ENCODE measurements at regions not wholly inside any gene's neighbourhood (a gene's known extent, or its start where the extent isn't known, plus 50 kb on each side); places are given as distances from the start of the nearest gene placed in this dataset.
"Not testable (repeated sequence)": the region's sequence is repeated elsewhere in the genome, so short reads cannot be mapped to it uniquely, and the experiment has no call there.

- no peak overlapping the region for H3K4me3 ChIP-seq (ENCODE audit: insufficient read depth, low read depth, low read length)
- H3K27me3 ChIP-seq (ENCODE audit: control insufficient read depth, insufficient read depth, low read length, poor library complexity, severe bottlenecking), result no peaks in the 10 kb centered on the region
- peaks cover 12% of the 10 kb centered on the region for H3K4me1 ChIP-seq (ENCODE audit: control insufficient read depth, insufficient read depth, low read length)
- no peaks in the 10 kb centered on the region for H3K9me3 ChIP-seq (ENCODE audit: control insufficient read depth, low read length)
- no peaks in the 10 kb centered on the region for H3K36me3 ChIP-seq (ENCODE audit: control insufficient read depth, insufficient read depth, low read length)
- 58 to 62% methylated on average over 23 of the region's 23 CpGs for WGBS, 2 experiments
- no peak overlapping the region for H3K27ac ChIP-seq (ENCODE audit: insufficient read depth, low read depth, low read length, poor library complexity, severe bottlenecking)
Measured at GRCh38 chr2:239735131-239735828, 289.9 kb downstream of the NDUFA10 start.

DNA sequence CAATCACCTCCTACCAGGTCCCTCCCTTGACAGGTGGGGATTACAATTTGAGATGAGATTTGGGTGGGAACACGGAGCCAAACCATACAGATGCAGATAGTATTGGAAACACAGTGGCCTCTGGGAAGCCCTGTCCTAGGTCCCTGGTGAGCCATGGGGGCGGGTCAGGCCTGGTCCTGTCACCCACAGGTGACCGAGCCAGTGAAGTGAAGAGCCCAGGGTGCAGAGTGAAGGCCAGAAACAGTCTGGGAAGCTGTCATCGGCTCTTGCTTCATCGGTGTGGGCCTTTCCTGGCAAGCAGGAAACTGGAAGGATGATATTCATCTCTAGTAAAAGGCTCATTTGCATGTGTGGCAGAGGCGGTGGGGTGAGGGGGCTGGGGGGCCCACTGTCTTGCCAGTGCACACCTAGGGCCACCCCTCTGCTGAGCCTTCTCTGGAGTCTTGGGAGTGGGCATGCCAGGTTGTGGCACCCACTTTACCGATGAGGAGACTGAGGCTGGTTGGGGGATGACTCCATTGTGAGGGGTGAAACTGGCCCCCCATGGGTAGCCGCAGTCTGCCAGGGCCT lies 290.6 kb downstream of the NDUFA10 start:
- H3K27me3 ChIP-seq (ENCODE audit: control insufficient read depth, insufficient read depth, low read length, poor library complexity, severe bottlenecking), result no peaks in the 10 kb centered on the region
- H3K4me1 ChIP-seq (ENCODE audit: control insufficient read depth, insufficient read depth, low read length), result peaks cover 12% of the 10 kb centered on the region
- H3K36me3 ChIP-seq (ENCODE audit: control insufficient read depth, insufficient read depth, low read length), result no peaks in the 10 kb centered on the region
- H3K4me3 ChIP-seq (ENCODE audit: insufficient read depth, low read depth, low read length), result no peak overlapping the region
- H3K27ac ChIP-seq (ENCODE audit: insufficient read depth, low read depth, low read length, poor library complexity, severe bottlenecking), result no peak overlapping the region
- 87 to 89% methylated on average over 8 of the region's 8 CpGs for WGBS, 2 experiments
- no peaks in the 10 kb centered on the region for H3K9me3 ChIP-seq (ENCODE audit: control insufficient read depth, low read length)

- Histone ChIP-seq H3K4me1 (ENCODE audit: control insufficient read depth, insufficient read depth, low read length) (peaks cover 12% of the 10 kb centered on the region), H3K27me3 (ENCODE audit: control insufficient read depth, insufficient read depth, low read length, poor library complexity, severe bottlenecking) (no peaks in the 10 kb centered on the region), H3K4me3 (ENCODE audit: insufficient read depth, low read depth, low read length) (no peak overlapping the region), H3K36me3 (ENCODE audit: control insufficient read depth, insufficient read depth, low read length) (no peaks in the 10 kb centered on the region), H3K9me3 (ENCODE audit: control insufficient read depth, low read length) (no peaks in the 10 kb centered on the region), H3K27ac (ENCODE audit: insufficient read depth, low read depth, low read length, poor library complexity, severe bottlenecking) (no peak overlapping the region)
- 90 to 93% methylated on average over 6 of the region's 6 CpGs for WGBS, 2 experiments
Measured at GRCh38 chr2:239732666-239733010, 292.5 kb downstream of the NDUFA10 start.

GRCh38 chr2:239731998-239732665 lies 293.0 kb downstream of the NDUFA10 start:
- Histone ChIP-seq H3K4me1 (ENCODE audit: control insufficient read depth, insufficient read depth, low read length) (peaks cover 12% of the 10 kb centered on the region), H3K9me3 (ENCODE audit: control insufficient read depth, low read length) (no peaks in the 10 kb centered on the region), H3K36me3 (ENCODE audit: control insufficient read depth, insufficient read depth, low read length) (no peaks in the 10 kb centered on the region), H3K27me3 (ENCODE audit: control insufficient read depth, insufficient read depth, low read length, poor library complexity, severe bottlenecking) (no peaks in the 10 kb centered on the region), H3K27ac (ENCODE audit: insufficient read depth, low read depth, low read length, poor library complexity, severe bottlenecking) (no peak overlapping the region), H3K4me3 (ENCODE audit: insufficient read depth, low read depth, low read length) (no peak overlapping the region)
- 94 to 95% methylated on average over 6 of the region's 6 CpGs for WGBS, 2 experiments

- WGBS, 2 experiments, result 89 to 91% methylated on average over 10 of the region's 10 CpGs
- Histone ChIP-seq H3K27me3 (ENCODE audit: control insufficient read depth, insufficient read depth, low read length, poor library complexity, severe bottlenecking) (no peaks in the 10 kb centered on the region), H3K9me3 (ENCODE audit: control insufficient read depth, low read length) (no peaks in the 10 kb centered on the region), H3K36me3 (ENCODE audit: control insufficient read depth, insufficient read depth, low read length) (no peaks in the 10 kb centered on the region), H3K4me1 (ENCODE audit: control insufficient read depth, insufficient read depth, low read length) (peaks cover 12% of the 10 kb centered on the region), H3K27ac (ENCODE audit: insufficient read depth, low read depth, low read length, poor library complexity, severe bottlenecking) (no peak overlapping the region), H3K4me3 (ENCODE audit: insufficient read depth, low read depth, low read length) (no peak overlapping the region)
Measured at GRCh38 chr2:239731422-239731821, 293.7 kb downstream of the NDUFA10 start.

- Histone ChIP-seq H3K4me3 (ENCODE audit: insufficient read depth, low read depth, low read length) (no peak overlapping the region), H3K36me3 (ENCODE audit: control insufficient read depth, insufficient read depth, low read length) (no peaks in the 10 kb centered on the region), H3K27ac (ENCODE audit: insufficient read depth, low read depth, low read length, poor library complexity, severe bottlenecking) (no peak overlapping the region), H3K4me1 (ENCODE audit: control insufficient read depth, insufficient read depth, low read length) (peaks cover 12% of the 10 kb centered on the region), H3K9me3 (ENCODE audit: control insufficient read depth, low read length) (no peaks in the 10 kb centered on the region), H3K27me3 (ENCODE audit: control insufficient read depth, insufficient read depth, low read length, poor library complexity, severe bottlenecking) (no peaks in the 10 kb centered on the region)
- WGBS, 2 experiments, result 92 to 94% methylated on average over 8 of the region's 8 CpGs
Measured at GRCh38 chr2:239730897-239731296, 294.2 kb downstream of the NDUFA10 start.

- H3K36me3 ChIP-seq (ENCODE audit: control insufficient read depth, insufficient read depth, low read length); H3K27ac ChIP-seq (ENCODE audit: insufficient read depth, low read depth, low read length, poor library complexity, severe bottlenecking); H3K4me3 ChIP-seq (ENCODE audit: insufficient read depth, low read depth, low read length); H3K9me3 ChIP-seq (ENCODE audit: control insufficient read depth, low read length); H3K27me3 ChIP-seq (ENCODE audit: control insufficient read depth, insufficient read depth, low read length, poor library complexity, severe bottlenecking); H3K4me1 ChIP-seq (ENCODE audit: control insufficient read depth, insufficient read depth, low read length): not testable (repeated sequence)
- WGBS, 2 experiments, result 91 to 93% methylated on average over 8 of the region's 8 CpGs
Measured at GRCh38 chr2:239730567-239730882, 294.6 kb downstream of the NDUFA10 start.

- H3K27me3 ChIP-seq (ENCODE audit: control insufficient read depth, insufficient read depth, low read length, poor library complexity, severe bottlenecking), result no peaks in the 10 kb centered on the region
- 91% methylated on average over 22 of the region's 22 CpGs for WGBS, 2 experiments
- H3K4me3 ChIP-seq (ENCODE audit: insufficient read depth, low read depth, low read length), result no peak overlapping the region
- no peaks in the 10 kb centered on the region for H3K9me3 ChIP-seq (ENCODE audit: control insufficient read depth, low read length)
- H3K4me1 ChIP-seq (ENCODE audit: control insufficient read depth, insufficient read depth, low read length), result peaks cover 3% of the 10 kb centered on the region
- no peaks in the 10 kb centered on the region for H3K36me3 ChIP-seq (ENCODE audit: control insufficient read depth, insufficient read depth, low read length)
- H3K27ac ChIP-seq (ENCODE audit: insufficient read depth, low read depth, low read length, poor library complexity, severe bottlenecking), result no peak overlapping the region
Measured at GRCh38 chr2:239729681-239730566, 295.2 kb downstream of the NDUFA10 start.

DNA sequence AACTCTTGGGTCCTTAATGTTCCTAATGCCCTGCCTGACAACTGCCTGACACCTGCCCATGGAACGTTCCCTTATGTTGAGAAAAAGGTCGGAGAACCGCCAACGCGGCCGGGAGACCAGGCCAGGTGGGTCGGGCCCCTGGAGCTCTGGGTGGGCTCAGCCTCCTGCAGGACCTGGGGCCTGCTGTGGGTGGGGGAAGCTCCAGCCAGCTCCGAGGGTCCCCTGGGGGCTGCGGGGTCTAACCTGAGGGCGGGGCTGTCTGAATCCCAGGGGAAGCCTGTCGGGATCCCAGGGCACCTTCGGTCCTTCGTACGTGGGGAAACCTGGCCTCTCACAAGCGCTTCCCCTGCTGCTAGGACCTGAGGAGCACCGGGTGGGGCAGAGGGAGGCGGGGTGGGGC lies 296.0 kb downstream of the NDUFA10 start:
- H3K36me3 ChIP-seq (ENCODE audit: control insufficient read depth, insufficient read depth, low read length), result no peaks in the 10 kb centered on the region

GRCh38 chr2:239728751-239729150 lies 296.4 kb downstream of the NDUFA10 start:
- H3K27ac ChIP-seq (ENCODE audit: insufficient read depth, low read depth, low read length, poor library complexity, severe bottlenecking), result no peak overlapping the region
- H3K27me3 ChIP-seq (ENCODE audit: control insufficient read depth, insufficient read depth, low read length, poor library complexity, severe bottlenecking), result no peaks in the 10 kb centered on the region
- no peak overlapping the region for H3K4me3 ChIP-seq (ENCODE audit: insufficient read depth, low read depth, low read length)
- no peaks in the 10 kb centered on the region for H3K4me1 ChIP-seq (ENCODE audit: control insufficient read depth, insufficient read depth, low read length)
- WGBS, 2 experiments, result 91 to 95% methylated on average over 15 of the region's 15 CpGs
- no peaks in the 10 kb centered on the region for H3K36me3 ChIP-seq (ENCODE audit: control insufficient read depth, insufficient read depth, low read length)
- no peaks in the 10 kb centered on the region for H3K9me3 ChIP-seq (ENCODE audit: control insufficient read depth, low read length)

More for the DNA sequence above, 296.0 kb downstream of the NDUFA10 start:
- Histone ChIP-seq H3K27ac (ENCODE audit: insufficient read depth, low read depth, low read length, poor library complexity, severe bottlenecking) (no peak overlapping the region), H3K4me1 (ENCODE audit: control insufficient read depth, insufficient read depth, low read length) (no peaks in the 10 kb centered on the region), H3K27me3 (ENCODE audit: control insufficient read depth, insufficient read depth, low read length, poor library complexity, severe bottlenecking) (no peaks in the 10 kb centered on the region), H3K4me3 (ENCODE audit: insufficient read depth, low read depth, low read length) (no peak overlapping the region), H3K9me3 (ENCODE audit: control insufficient read depth, low read length) (no peaks in the 10 kb centered on the region)
- 93 to 94% methylated on average over 17 of the region's 17 CpGs for WGBS, 2 experiments
